OCI-LY1 (cell line): ENCODE measurements at regions not wholly inside any gene's neighbourhood (a gene's known extent, or its start where the extent isn't known, plus 50 kb on each side); places are given as distances from the start of the nearest gene placed in this dataset.

Source experiments
- H2AFZ ChIP-seq: fragments of 200-600 bp; sonication (generic), shearing (Covaris generic); 2 replicates; pipeline ENCODE4 v1.6.0; 2014; ENCODE audit warnings: antibody characterized with exemption, mild to moderate bottlenecking, low read length
- H3F3A ChIP-seq: fragments of 200-600 bp; sonication (generic), shearing (Covaris generic); 2 replicates; pipeline ENCODE4 v1.6.0; 2014; ENCODE audit warnings: mild to moderate bottlenecking, antibody characterized with exemption, low read length, moderate library complexity; ENCODE audit not compliant: insufficient read depth
- H3K27ac ChIP-seq: fragments of 200-600 bp; sonication (generic); 2 replicates; pipeline ENCODE4 v1.5.1; 2014; ENCODE audit warnings: low read length, mixed run types, mild to moderate bottlenecking, low read depth; ENCODE audit not compliant: poor library complexity, severe bottlenecking
- H3K27me3 ChIP-seq: fragments of 200-600 bp; sonication (generic); 2 replicates; pipeline ENCODE4 v1.6.0; 2014; ENCODE audit warnings: antibody characterized with exemption, mild to moderate bottlenecking, low read length, moderate library complexity; ENCODE audit not compliant: insufficient read depth
- H3K36me3 ChIP-seq: fragments of 200-600 bp; sonication (generic); 2 replicates; pipeline ENCODE4 v1.6.1; 2014; ENCODE audit warnings: mild to moderate bottlenecking, antibody characterized with exemption, low read length, moderate library complexity, mixed read lengths; ENCODE audit not compliant: insufficient read depth
- H3K4me1 ChIP-seq: fragments of 200-600 bp; sonication (generic); 2 replicates; pipeline ENCODE4 v1.5.1; 2014; ENCODE audit warnings: mild to moderate bottlenecking, low read length, moderate library complexity; ENCODE audit not compliant: insufficient read depth, severe bottlenecking
- H3K4me2 ChIP-seq: fragments of 200-600 bp; sonication (generic), shearing (Covaris generic); 2 replicates; pipeline ENCODE4 v1.6.1; 2014; ENCODE audit warnings: low read length
- H3K4me3 ChIP-seq: fragments of 200-600 bp; sonication (generic); 2 replicates; pipeline ENCODE4 v1.5.1; 2014; ENCODE audit warnings: low read length, low read depth, mild to moderate bottlenecking, mixed read lengths; ENCODE audit not compliant: poor library complexity, severe bottlenecking
- H3K79me2 ChIP-seq: fragments of 200-600 bp; shearing (Covaris generic); 2 replicates; pipeline ENCODE4 v1.6.1; 2016; ENCODE audit warnings: mixed run types, low read length, mixed read lengths; ENCODE audit not compliant: insufficient read depth
- H3K9ac ChIP-seq: fragments of 200-600 bp; sonication (generic), shearing (Covaris generic); 2 replicates; pipeline ENCODE4 v1.6.1; 2014; ENCODE audit warnings: mild to moderate bottlenecking, low read length, mixed read lengths
- H3K9me2 ChIP-seq: fragments of 200-600 bp; sonication (generic), shearing (Covaris generic); 2 replicates; pipeline ENCODE4 v1.6.1; 2014; ENCODE audit warnings: low read depth, mild to moderate bottlenecking, low read length, mixed read lengths
- H3K9me3 ChIP-seq: fragments of 200-600 bp; shearing (Covaris generic); 2 replicates; pipeline ENCODE4 v1.6.1; 2014; ENCODE audit warnings: low read length, mixed read lengths
- H4K20me1 ChIP-seq: fragments of 200-600 bp; sonication (generic), shearing (Covaris generic); 2 replicates; pipeline ENCODE4 v1.6.0; 2016; ENCODE audit warnings: mild to moderate bottlenecking, low read length; ENCODE audit not compliant: insufficient read depth
- EZH2 ChIP-seq: fragments of 200-600 bp; sonication (generic), shearing (Covaris generic); IDR thresholded peaks from 2 replicates; pipeline ENCODE4 v1.8.0; 2017; ENCODE audit warnings: borderline replicate concordance, mixed run types, mild to moderate bottlenecking, antibody characterized with exemption, low read length, moderate library complexity, mixed read lengths
- TF ChIP-seq, protein P1 (sequence below): fragments of 200-600 bp; sonication (generic), shearing (Covaris generic); IDR thresholded peaks from 2 replicates; pipeline ENCODE4 v1.5.1; 2017; ENCODE audit warnings: mild to moderate bottlenecking, antibody characterized with exemption, low read length, moderate library complexity, mixed read lengths

DNA sequence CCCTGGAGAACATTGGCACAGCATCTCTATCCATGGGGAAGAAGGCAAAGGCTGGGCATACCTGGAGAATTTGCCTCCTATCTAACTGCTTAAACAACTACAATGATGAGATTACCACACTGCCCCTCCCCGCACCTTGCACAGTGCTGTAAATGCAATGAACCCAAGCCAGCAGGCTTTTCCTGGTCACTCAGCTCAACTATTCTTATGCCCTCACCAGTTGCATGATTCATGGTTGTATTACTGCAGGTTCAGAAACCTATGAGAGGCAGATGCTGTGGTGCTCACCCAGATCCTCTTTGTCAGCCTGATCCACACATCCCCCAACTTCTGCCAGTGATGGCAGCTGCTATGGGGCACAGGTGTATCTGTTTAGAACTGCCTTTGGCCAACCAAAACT is 77.7 kb upstream of the STAC start:
- Histone ChIP-seq H3K27ac (no peak overlapping the region), H3K79me2 (no peaks in the 10 kb centered on the region), H3K9ac (no peak overlapping the region), H3K27me3 (no peaks in the 10 kb centered on the region), H3K36me3 (no peaks in the 10 kb centered on the region), H4K20me1 (no peaks in the 10 kb centered on the region), H3K9me3 (no peaks in the 10 kb centered on the region), H3F3A (no peaks in the 10 kb centered on the region), H3K4me3 (no peak overlapping the region), H3K9me2 (no peaks in the 10 kb centered on the region), H3K4me1 (no peaks in the 10 kb centered on the region), H3K4me2 (no peak overlapping the region), H2AFZ (no peak overlapping the region)
- TF ChIP-seq, protein P1, sequence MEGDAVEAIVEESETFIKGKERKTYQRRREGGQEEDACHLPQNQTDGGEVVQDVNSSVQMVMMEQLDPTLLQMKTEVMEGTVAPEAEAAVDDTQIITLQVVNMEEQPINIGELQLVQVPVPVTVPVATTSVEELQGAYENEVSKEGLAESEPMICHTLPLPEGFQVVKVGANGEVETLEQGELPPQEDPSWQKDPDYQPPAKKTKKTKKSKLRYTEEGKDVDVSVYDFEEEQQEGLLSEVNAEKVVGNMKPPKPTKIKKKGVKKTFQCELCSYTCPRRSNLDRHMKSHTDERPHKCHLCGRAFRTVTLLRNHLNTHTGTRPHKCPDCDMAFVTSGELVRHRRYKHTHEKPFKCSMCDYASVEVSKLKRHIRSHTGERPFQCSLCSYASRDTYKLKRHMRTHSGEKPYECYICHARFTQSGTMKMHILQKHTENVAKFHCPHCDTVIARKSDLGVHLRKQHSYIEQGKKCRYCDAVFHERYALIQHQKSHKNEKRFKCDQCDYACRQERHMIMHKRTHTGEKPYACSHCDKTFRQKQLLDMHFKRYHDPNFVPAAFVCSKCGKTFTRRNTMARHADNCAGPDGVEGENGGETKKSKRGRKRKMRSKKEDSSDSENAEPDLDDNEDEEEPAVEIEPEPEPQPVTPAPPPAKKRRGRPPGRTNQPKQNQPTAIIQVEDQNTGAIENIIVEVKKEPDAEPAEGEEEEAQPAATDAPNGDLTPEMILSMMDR, result no peak
- TF ChIP-seq EZH2, result no peak

DNA sequence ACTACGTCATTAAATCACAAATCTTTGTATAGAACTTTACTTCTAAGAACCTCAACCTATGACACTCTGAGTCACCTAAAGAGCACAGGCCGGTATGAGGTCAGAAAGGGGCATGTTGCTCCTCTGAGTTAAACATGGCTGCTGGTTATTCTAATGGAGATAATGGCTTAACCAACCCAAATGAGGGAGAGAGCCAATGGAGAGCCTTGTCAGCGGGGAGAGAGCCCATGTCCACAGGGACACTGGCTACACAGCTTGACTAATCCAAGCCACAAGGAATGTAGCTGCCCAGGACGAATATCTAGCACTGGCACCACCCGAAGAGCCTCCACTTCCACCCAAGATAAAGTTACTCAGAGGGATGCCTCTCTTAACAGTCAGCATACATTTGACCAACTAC is 77.0 kb upstream of the STAC start:
- Histone ChIP-seq H3K79me2 (no peaks in the 10 kb centered on the region), H3K4me2 (no peak overlapping the region), H3K36me3 (no peaks in the 10 kb centered on the region), H3K4me3 (no peak overlapping the region), H4K20me1 (no peaks in the 10 kb centered on the region), H3K27me3 (no peaks in the 10 kb centered on the region), H2AFZ (no peak overlapping the region), H3K9ac (no peak overlapping the region), H3K9me3 (no peaks in the 10 kb centered on the region), H3K4me1 (no peaks in the 10 kb centered on the region), H3F3A (no peaks in the 10 kb centered on the region), H3K9me2 (no peaks in the 10 kb centered on the region), H3K27ac (no peak overlapping the region)
- TF ChIP-seq, protein P1, result no peak
- TF ChIP-seq EZH2, result no peak

DNA sequence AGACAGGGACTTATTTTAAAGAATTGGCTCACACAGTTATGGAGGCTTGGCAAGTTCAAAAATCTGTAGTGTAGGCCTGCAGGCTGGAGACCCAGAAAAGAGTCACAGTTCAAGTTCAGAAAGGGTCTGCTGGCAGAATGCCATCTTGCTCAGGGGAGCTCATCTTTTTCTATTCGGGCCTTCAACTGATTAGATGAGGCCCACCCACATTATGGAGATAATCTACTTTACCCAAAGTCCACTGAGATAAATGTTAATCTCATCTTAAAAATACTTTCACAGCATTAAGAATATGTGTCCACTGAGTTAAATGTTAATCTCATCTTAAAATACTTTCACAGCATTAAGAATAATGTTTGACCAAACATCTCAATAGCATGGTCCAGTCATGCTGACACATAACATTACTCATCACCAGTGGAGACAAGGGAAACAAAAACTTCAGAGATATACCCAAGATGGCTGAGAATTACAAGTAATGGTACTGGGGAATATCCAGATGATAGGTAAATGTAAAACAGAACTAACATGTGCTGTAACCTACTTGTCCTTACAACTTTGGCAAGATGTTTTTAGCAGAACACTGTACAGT is 74.3 kb upstream of the STAC start:
- Histone ChIP-seq H3K27ac (no peak overlapping the region), H3K4me3 (no peak overlapping the region), H3K79me2 (no peaks in the 10 kb centered on the region), H4K20me1 (no peaks in the 10 kb centered on the region), H2AFZ (no peak overlapping the region), H3K9me3 (no peaks in the 10 kb centered on the region), H3K4me1 (no peaks in the 10 kb centered on the region), H3K9ac (no peak overlapping the region), H3K9me2 (no peaks in the 10 kb centered on the region), H3K27me3 (no peaks in the 10 kb centered on the region), H3K36me3 (no peaks in the 10 kb centered on the region), H3F3A (no peaks in the 10 kb centered on the region), H3K4me2 (no peak overlapping the region)
- TF ChIP-seq EZH2, result no peak
- TF ChIP-seq, protein P1, result no peak
